Immature natural killer cell (primary cell): ENCODE measurements at regions not wholly inside any gene's neighbourhood (a gene's known extent, or its start where the extent isn't known, plus 50 kb on each side); places are given as distances from the start of the nearest gene placed in this dataset.
"Not testable (repeated sequence)": the region's sequence is repeated elsewhere in the genome, so short reads cannot be mapped to it uniquely, and the experiment has no call there.

Source experiments
- DNase-seq, 3 donors: peaks; one replicate each; pipeline ENCODE4 v3.0.0; 2022; ENCODE audit warnings: mixed read lengths in 1 of 3
- H3K27ac Mint-ChIP-seq, 6 donors: one replicate each; pipeline ENCODE4 v1.8.0; 2020; ENCODE audit warnings: mixed read lengths in 6 of 6, mild to moderate bottlenecking in 5 of 6, inconsistent platforms in 4 of 6, moderate library complexity in 3 of 6
- H3K27me3 Mint-ChIP-seq, 3 donors: one replicate each; pipeline ENCODE4 v1.8.0; 2020 to 2021; ENCODE audit warnings: low read depth in 3 of 3, mild to moderate bottlenecking in 3 of 3, mixed read lengths in 3 of 3, moderate library complexity in 3 of 3, inconsistent platforms in 1 of 3
- H3K36me3 Mint-ChIP-seq, 3 donors: one replicate each; pipeline ENCODE4 v1.8.0; 2020; ENCODE audit warnings: mixed read lengths in 3 of 3, inconsistent platforms in 2 of 3, mild to moderate bottlenecking in 2 of 3
- H3K4me1 Mint-ChIP-seq, 2 donors: one replicate each; pipeline ENCODE4 v1.8.0; 2020; ENCODE audit warnings: inconsistent platforms in 2 of 2, mild to moderate bottlenecking in 2 of 2, mixed read lengths in 2 of 2, moderate library complexity in 1 of 2
- H3K4me3 Mint-ChIP-seq, 5 donors: one replicate each; pipeline ENCODE4 v1.8.0; 2020; ENCODE audit warnings: mild to moderate bottlenecking in 5 of 5, mixed read lengths in 5 of 5, inconsistent platforms in 3 of 5, moderate library complexity in 3 of 5
- H3K9me3 Mint-ChIP-seq, 6 donors: one replicate each; pipeline ENCODE4 v1.8.0; 2020; ENCODE audit warnings: mild to moderate bottlenecking in 6 of 6, mixed read lengths in 6 of 6, inconsistent platforms in 4 of 6, moderate library complexity in 3 of 6

DNA sequence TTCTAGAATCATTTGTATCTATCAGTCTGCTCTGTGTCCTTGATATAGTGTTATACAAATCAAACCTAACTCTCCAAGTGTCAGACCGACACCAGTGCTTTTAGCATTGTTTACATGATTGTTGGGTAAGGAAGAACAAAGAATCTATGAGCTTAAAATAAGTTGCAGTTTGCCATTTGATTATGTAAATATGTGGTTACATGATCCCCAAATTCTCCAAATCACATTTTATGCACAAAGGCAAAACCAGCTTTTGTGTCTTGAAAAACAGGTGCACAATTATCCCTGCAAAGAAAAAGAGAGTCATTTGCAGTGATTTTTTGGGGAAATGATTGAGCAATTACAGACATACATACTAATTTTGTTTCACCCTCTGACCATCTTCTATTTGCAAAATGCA lies 652.6 kb upstream of the CHAC2 start:
- H3K27me3 Mint-ChIP-seq: no peaks in the 10 kb centered on the region
- no peak for DNase-seq

DNA sequence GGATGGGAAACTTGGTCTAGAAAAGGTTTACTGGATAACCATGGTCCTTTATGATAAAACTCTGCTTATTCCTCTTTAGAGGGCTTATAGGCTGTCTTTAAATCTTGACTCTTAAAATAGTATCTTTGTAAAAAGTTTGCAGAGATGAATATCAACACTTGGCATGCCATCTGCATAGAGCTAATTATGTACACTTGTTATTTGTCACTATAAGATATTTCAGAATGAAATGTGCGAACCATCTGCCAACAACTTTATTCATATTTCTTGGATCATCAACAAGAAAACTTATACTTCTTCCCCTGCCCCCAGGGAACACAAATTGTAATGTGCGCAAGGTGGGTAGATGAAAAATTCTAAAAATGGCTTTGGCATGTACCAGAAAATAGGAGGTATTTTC lies 653.0 kb upstream of the CHAC2 start:
- H3K4me3 Mint-ChIP-seq: no peak overlapping the region
- no peaks in the 10 kb centered on the region for H3K4me1 Mint-ChIP-seq
- no peaks in the 10 kb centered on the region for H3K36me3 Mint-ChIP-seq
- no peaks in the 10 kb centered on the region for H3K27me3 Mint-ChIP-seq
- DNase-seq: no peak
- H3K27ac Mint-ChIP-seq: no peak overlapping the region
- peaks cover 4 to 42% (median 13%) of the 10 kb centered on the region in 6 donors for H3K9me3 Mint-ChIP-seq

More for the DNA sequence above, 652.6 kb upstream of the CHAC2 start:
- Mint-ChIP-seq H3K9me3 (peaks cover 4 to 42% (median 13%) of the 10 kb centered on the region in 6 donors), H3K4me3 (no peak overlapping the region), H3K36me3 (no peaks in the 10 kb centered on the region), H3K4me1 (no peaks in the 10 kb centered on the region), H3K27ac (no peak overlapping the region)

DNA sequence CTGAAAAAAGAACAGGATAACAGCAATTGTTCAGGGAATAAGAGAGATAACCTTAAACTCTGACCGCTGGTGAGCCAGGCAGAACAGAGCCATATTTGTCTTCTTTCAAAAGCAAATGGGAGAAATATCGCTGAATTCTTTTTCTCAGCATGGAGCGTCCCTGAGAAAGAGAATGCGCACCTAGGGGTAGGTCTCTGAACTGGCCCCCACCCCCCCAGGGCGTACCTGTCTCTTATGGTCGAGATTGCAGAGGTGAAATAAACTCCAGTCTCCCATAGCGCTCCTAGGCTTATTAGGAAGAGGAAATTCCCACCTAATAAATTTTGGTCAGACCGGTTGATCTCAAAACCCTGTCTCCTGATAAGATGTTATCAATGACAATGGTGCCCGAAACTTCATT lies 655.2 kb upstream of the CHAC2 start:
- H3K4me3 Mint-ChIP-seq, H3K27me3 Mint-ChIP-seq, DNase-seq, H3K27ac Mint-ChIP-seq, H3K4me1 Mint-ChIP-seq, H3K36me3 Mint-ChIP-seq: not testable (repeated sequence)
- H3K9me3 Mint-ChIP-seq: peaks cover 5 to 44% (median 14%) of the 10 kb centered on the region in 6 donors

DNA sequence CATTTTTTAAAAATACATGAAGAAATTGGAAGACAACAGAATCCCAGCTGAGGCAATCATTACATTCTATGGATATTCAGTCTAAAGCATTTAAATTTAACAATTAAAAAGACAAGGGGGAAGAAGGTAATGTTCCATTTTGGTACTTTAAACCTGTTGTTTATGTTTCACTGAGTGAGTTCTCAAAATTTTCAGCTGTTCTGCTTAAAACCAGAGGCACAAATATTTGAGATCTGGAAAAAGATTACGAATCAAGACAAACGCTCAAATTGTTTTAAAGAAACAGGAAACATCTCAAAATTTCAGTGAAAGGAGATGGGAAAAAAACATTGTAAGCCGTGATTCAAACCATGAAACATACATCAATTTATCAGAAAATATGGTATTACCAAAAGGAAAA lies 656.2 kb upstream of the CHAC2 start:
- no peaks in the 10 kb centered on the region for H3K36me3 Mint-ChIP-seq
- H3K27ac Mint-ChIP-seq: no peak overlapping the region
- peaks cover 4 to 44% (median 15%) of the 10 kb centered on the region in 6 donors for H3K9me3 Mint-ChIP-seq
- H3K27me3 Mint-ChIP-seq: no peaks in the 10 kb centered on the region
- DNase-seq: no peak
- H3K4me3 Mint-ChIP-seq: no peak overlapping the region
- no peaks in the 10 kb centered on the region for H3K4me1 Mint-ChIP-seq

DNA sequence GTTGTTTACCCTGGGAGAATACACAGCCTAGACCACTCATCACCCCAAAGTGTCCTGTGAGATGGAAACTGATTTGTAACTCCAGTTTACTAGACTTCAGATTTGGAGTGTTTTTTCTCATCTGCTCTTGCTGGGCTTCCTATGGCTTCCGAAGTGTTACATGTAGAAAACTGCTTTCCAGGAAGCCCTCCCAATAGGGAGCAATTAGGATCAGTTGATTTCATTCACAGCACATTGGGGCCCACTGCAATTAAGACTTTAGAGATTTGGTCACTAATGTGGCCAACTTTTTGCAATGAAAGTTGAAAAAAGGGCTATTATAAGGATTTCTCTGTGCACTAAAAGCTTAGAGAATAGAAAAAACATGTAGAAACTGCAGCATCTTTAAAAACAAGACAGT lies 656.6 kb upstream of the CHAC2 start:
- Mint-ChIP-seq H3K4me3 (no peak overlapping the region), H3K27ac (no peak overlapping the region), H3K27me3 (no peaks in the 10 kb centered on the region), H3K36me3 (no peaks in the 10 kb centered on the region), H3K9me3 (peaks cover 5 to 45% (median 15%) of the 10 kb centered on the region in 6 donors), H3K4me1 (no peaks in the 10 kb centered on the region)
- DNase-seq: no peak

DNA sequence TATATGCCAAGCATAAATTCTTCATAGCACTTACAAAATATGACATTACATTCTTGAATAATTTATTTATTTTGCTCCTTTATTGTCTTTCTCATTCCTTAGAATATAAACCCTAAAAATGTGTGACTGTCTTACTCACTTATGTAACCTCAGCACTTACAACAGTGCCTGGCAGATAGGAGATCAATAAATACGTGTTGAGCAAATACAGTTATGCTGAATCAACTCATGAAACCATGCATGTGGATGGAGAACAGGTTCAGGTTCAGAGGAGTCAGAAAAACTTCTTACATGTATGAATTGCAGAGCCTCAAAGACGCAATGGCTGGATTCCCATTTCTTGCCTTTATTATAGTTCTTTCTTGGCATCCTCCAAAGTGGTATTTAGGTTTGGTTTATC lies 659.4 kb upstream of the CHAC2 start:
- DNase-seq: no peak
- H3K36me3 Mint-ChIP-seq: no peaks in the 10 kb centered on the region

DNA sequence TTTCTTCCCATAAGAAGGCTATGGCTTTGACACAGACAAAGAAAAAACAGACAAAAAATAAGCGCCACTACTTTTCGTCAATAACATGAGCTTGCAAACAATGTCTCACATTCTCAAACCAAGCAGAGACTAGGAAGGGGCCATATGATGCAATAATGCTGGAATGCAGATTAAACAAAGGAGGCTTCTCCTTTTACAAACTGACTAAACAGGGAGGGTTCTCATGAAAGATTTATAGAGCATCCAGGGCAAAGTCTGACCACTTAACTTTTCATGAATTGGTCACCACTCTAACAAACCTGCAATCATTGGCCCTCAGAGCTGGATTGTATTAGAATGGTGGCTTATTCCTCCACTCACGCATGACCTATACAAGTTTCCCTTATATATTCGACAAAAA lies 663.3 kb upstream of the CHAC2 start:
- no peaks in the 10 kb centered on the region for H3K36me3 Mint-ChIP-seq
- H3K27ac Mint-ChIP-seq: no peak overlapping the region
- no peak for DNase-seq
- no peak overlapping the region for H3K4me3 Mint-ChIP-seq
- H3K9me3 Mint-ChIP-seq: peaks cover 2 to 28% (median 10%) of the 10 kb centered on the region in 6 donors
- H3K4me1 Mint-ChIP-seq: no peaks in the 10 kb centered on the region
- H3K27me3 Mint-ChIP-seq: peaks cover 2% of the 10 kb centered on the region in 3 donors

More for the DNA sequence above, 659.4 kb upstream of the CHAC2 start:
- no peaks in the 10 kb centered on the region for H3K4me1 Mint-ChIP-seq
- no peak overlapping the region for H3K27ac Mint-ChIP-seq
- H3K4me3 Mint-ChIP-seq: no peak overlapping the region
- H3K9me3 Mint-ChIP-seq: peaks cover 1 to 46% (median 13%) of the 10 kb centered on the region in 6 donors
- H3K27me3 Mint-ChIP-seq: peaks cover 0 to 2% (median 0%) of the 10 kb centered on the region in 3 donors

DNA sequence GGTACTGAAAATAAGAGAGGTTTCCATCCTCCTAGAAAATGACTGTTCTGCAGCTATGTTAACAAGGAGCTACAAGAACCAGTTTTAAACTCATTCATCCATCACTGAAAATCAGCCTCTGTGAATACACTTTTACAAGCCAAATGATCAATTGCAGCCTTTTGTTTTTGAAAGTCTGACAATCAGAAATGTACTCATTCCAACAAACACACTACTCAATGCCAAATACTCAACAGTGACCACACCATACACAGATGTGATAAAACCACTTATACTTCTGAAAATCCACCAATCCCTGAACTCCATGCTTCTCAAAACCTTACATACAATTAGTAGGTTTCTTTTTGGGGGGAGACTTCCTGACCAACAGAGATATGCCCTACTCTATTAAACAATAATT lies 663.9 kb upstream of the CHAC2 start:
- no peak for DNase-seq
- no peaks in the 10 kb centered on the region for H3K4me1 Mint-ChIP-seq
- H3K36me3 Mint-ChIP-seq: no peaks in the 10 kb centered on the region
- peaks cover 2% of the 10 kb centered on the region in 3 donors for H3K27me3 Mint-ChIP-seq
- no peak overlapping the region for H3K27ac Mint-ChIP-seq
- peaks cover 2 to 28% (median 10%) of the 10 kb centered on the region in 6 donors for H3K9me3 Mint-ChIP-seq
- H3K4me3 Mint-ChIP-seq: no peak overlapping the region

DNA sequence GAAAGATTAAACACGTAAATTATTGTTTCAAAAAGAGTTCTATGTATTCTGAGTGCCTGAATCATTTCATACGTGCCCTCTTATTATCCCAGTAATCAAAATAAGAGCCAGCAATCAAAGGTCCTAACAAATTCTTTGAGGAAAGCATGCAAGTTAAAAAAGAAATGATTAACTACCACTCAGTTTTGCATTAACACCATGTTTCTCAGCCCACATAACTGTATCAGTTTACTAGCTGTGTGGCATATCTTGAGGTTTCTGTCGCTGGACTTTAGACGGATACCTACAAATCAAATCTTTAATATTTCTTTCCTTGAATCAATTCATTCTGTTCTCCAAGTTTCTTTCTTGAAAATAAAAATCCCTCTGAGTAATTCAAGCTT lies 668.9 kb upstream of the CHAC2 start:
- no peaks in the 10 kb centered on the region for H3K4me1 Mint-ChIP-seq
- DNase-seq: no peak
- no peaks in the 10 kb centered on the region for H3K36me3 Mint-ChIP-seq
- no peak overlapping the region for H3K4me3 Mint-ChIP-seq
- H3K27ac Mint-ChIP-seq: no peak overlapping the region
- H3K27me3 Mint-ChIP-seq: peaks cover 0 to 2% (median 2%) of the 10 kb centered on the region in 3 donors
- H3K9me3 Mint-ChIP-seq: peaks cover 0 to 17% (median 6%) of the 10 kb centered on the region in 6 donors

DNA sequence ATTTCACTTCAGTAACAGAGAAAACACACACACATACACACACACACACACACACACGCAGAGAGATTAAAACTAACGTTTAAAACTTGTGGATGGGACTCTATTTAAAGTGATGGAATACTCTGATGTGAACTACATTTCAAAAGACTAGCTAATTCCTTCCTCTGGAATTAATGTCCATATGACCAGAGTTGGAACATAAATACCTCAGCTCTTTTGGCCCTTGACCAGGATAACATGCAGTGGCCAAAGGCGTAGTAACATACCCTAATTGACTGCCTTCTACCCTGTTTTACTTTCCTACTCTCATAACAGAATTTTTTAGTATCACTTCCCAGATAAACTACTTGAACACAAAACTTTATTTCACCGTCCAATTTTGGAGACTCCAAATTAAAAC lies 671.3 kb upstream of the CHAC2 start:
- H3K27ac Mint-ChIP-seq: no peak overlapping the region
- H3K4me1 Mint-ChIP-seq: no peaks in the 10 kb centered on the region
- no peak for DNase-seq
- H3K4me3 Mint-ChIP-seq: no peak overlapping the region
- no peaks in the 10 kb centered on the region for H3K36me3 Mint-ChIP-seq
- H3K9me3 Mint-ChIP-seq: peaks cover 0 to 11% (median 5%) of the 10 kb centered on the region in 6 donors
- peaks cover 0 to 2% (median 2%) of the 10 kb centered on the region in 3 donors for H3K27me3 Mint-ChIP-seq

DNA sequence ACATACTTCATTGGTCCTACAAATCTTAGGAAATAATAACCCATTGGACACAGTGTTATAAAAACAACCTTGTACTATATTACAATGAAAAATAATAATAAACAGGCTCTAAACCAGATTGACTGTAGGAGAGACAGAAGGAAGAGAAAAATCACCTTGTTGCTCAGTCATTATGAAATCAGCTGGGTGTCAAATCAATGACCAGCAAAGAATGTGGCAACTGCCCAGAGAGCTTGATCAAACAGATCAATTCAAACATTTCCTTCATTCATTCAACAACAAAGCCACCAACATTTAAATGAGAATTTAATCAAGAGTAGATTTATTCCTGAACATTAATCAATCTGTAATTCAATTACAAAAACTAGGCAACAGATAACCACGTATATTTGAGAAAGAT lies 671.9 kb upstream of the CHAC2 start:
- H3K4me1 Mint-ChIP-seq: no peaks in the 10 kb centered on the region
- H3K4me3 Mint-ChIP-seq: no peak overlapping the region
- H3K27me3 Mint-ChIP-seq: peaks cover 0 to 2% (median 0%) of the 10 kb centered on the region in 3 donors
- no peak overlapping the region for H3K27ac Mint-ChIP-seq
- DNase-seq: no peak
- H3K9me3 Mint-ChIP-seq: peaks cover 0 to 11% (median 5%) of the 10 kb centered on the region in 6 donors
- no peaks in the 10 kb centered on the region for H3K36me3 Mint-ChIP-seq

DNA sequence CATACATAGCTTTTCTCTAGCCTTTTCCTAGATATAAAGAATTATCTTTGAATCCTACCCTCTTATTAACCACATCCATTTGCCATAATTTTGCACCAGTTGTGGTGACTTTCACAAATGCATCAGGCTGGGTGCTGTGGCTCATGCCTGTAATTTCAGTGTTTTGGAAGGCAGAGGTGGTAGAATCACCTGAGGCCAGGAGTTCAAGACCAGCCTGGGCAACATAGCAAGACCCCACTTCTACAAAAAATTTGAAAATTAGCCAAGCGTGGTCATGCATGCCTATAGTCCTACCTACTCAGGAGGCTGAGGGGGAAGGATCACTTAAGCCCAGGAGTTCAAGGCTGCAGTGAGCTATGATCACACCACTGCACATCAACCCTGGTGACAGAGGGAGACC lies 672.4 kb upstream of the CHAC2 start:
- Mint-ChIP-seq H3K4me3 (no peak overlapping the region), H3K27ac (no peak overlapping the region), H3K27me3 (peaks cover 0 to 2% (median 0%) of the 10 kb centered on the region in 3 donors), H3K9me3 (peaks cover 0 to 14% (median 7%) of the 10 kb centered on the region in 6 donors), H3K4me1 (no peaks in the 10 kb centered on the region), H3K36me3 (no peaks in the 10 kb centered on the region)
- DNase-seq: no peak

DNA sequence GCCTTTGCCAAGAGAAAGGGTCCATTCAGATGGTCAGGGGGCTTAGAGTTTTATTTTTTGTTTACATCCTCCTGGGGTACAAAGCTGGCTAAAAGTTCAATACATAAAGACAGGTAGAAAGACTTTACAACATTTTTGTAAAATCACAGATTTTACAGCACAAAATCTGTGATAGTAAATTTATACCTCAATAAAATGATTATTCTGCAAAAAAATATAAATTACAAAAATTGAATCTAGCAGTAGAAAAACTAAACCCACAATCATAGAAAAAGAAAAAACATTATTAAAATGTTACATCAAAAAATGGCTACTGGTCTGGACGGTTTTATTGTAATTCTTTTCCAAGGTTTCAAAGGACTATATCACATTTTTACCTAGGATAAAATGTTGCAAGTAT lies 674.2 kb upstream of the CHAC2 start:
- Mint-ChIP-seq H3K4me1 (no peaks in the 10 kb centered on the region), H3K36me3 (no peaks in the 10 kb centered on the region), H3K27me3 (peaks cover 0 to 2% (median 0%) of the 10 kb centered on the region in 3 donors), H3K4me3 (no peak overlapping the region), H3K27ac (no peak overlapping the region), H3K9me3 (peaks cover 3 to 16% (median 8%) of the 10 kb centered on the region in 6 donors)
- DNase-seq: no peak

DNA sequence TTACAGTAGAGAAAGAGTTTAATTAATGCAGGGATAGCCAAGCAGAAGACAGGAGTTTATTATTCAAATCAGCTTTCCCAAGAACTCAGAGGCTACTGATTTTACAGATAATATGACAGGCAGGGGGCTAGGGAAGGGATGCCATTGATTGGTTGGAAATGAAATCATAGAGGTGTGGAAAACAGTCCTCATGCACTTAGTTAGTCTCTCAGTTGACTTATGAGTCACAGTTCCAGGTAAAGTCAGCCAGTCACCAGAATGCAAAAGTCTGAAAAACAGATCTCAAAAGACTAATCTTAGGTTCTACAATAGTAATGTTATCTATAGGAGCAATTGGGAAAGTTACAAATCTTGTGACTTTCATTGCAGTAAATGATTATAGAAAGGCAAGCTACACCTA lies 676.4 kb upstream of the CHAC2 start:
- H3K27me3 Mint-ChIP-seq: peaks cover 0 to 2% (median 0%) of the 10 kb centered on the region in 3 donors
- H3K9me3 Mint-ChIP-seq: peaks cover 3 to 14% (median 10%) of the 10 kb centered on the region in 6 donors
- no peak overlapping the region for H3K4me3 Mint-ChIP-seq
- no peak for DNase-seq
- no peak overlapping the region for H3K27ac Mint-ChIP-seq
- no peaks in the 10 kb centered on the region for H3K36me3 Mint-ChIP-seq
- no peaks in the 10 kb centered on the region for H3K4me1 Mint-ChIP-seq

DNA sequence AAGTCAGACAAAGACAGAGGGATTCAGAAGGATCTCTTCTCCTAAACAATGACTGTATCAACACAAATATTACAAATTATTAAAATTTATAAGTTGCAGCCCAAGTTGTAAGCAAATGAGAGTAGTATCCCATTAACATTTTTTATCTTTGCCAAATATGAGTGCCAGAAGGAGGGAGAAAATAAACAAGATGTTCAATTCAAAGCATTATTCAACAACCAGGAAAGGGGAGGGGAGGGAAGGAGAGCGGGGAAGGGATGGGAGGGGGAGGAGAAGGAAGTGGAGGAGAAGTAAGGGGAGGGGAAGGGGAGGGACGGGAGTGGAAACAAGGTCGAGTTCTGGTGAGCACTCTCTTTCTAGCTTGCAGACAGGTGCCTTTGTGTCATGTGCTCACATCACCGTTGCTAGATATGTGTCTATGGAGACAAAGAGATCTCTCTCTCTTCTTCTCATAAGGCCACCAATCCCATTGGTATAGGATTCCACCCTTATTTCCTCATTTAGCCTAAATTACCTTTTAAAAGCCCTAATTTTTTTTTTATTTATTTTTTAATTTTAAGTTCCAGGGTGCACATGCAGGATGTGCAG lies 679.6 kb upstream of the CHAC2 start:
- H3K9me3 Mint-ChIP-seq: peaks cover 5 to 15% (median 10%) of the 10 kb centered on the region in 6 donors

More for the DNA sequence above, 679.6 kb upstream of the CHAC2 start:
- peaks cover 0 to 2% (median 0%) of the 10 kb centered on the region in 3 donors for H3K27me3 Mint-ChIP-seq
- no peak for DNase-seq
- no peak overlapping the region for H3K4me3 Mint-ChIP-seq
- no peaks in the 10 kb centered on the region for H3K4me1 Mint-ChIP-seq
- no peaks in the 10 kb centered on the region for H3K36me3 Mint-ChIP-seq
- no peak overlapping the region for H3K27ac Mint-ChIP-seq
